CD4-positive, alpha-beta memory T cell (primary cell): ENCODE measurements at regions not wholly inside any gene's neighbourhood (a gene's known extent, or its start where the extent isn't known, plus 50 kb on each side); places are given as distances from the start of the nearest gene placed in this dataset.

ENCODE experiments used
- CTCF ChIA-PET: fragments of 350-600 bp; sonication (Branson Sonifier 250); formaldehyde crosslinking; loops from one replicate; lab custom pipeline; 2021; ENCODE audit warnings: inconsistent platforms; ENCODE audit not compliant: partially characterized antibody; lab: Charles Lee
- POLR2A ChIA-PET: fragments of 350-600 bp; sonication (Branson Sonifier 250); formaldehyde crosslinking; loops from one replicate; lab custom pipeline; 2021; ENCODE audit not compliant: partially characterized antibody; lab: Charles Lee
- DNase-seq, 5 donors: peaks; one replicate each; pipeline versions ENCODE4 v3.0.0 to v3.0.0-alpha.2; 2020 to 2022; ENCODE audit warnings: mixed read lengths in 1 of 5
- H3K27ac ChIP-seq: one replicate; pipeline ENCODE4 v1.7.0; 2013; ENCODE audit warnings: low read depth, low read length
- H3K27me3 ChIP-seq: 2 replicates; pipeline ENCODE4 v1.7.0; 2013; ENCODE audit warnings: mild to moderate bottlenecking, low read length, moderate library complexity; ENCODE audit not compliant: insufficient read depth
- H3K36me3 ChIP-seq: 2 replicates; pipeline ENCODE4 v1.7.0; 2013; ENCODE audit warnings: mild to moderate bottlenecking, low read length, moderate library complexity; ENCODE audit not compliant: insufficient read depth
- H3K4me1 ChIP-seq: 2 replicates; pipeline ENCODE4 v1.7.0; 2013; ENCODE audit warnings: mild to moderate bottlenecking, low read length, moderate library complexity; ENCODE audit not compliant: insufficient read depth
- H3K4me3 ChIP-seq, 2 donors: one replicate each; pipeline ENCODE4 v1.7.0; 2013; ENCODE audit warnings: low read length in 2 of 2, mild to moderate bottlenecking in 1 of 2
- H3K9me3 ChIP-seq, 2 donors: one replicate each; pipeline ENCODE4 v1.7.0; 2013; ENCODE audit warnings: low read length in 2 of 2, control low read depth in 1 of 2; ENCODE audit not compliant: control insufficient read depth in 1 of 2
- H3K27ac Mint-ChIP-seq, 7 donors: one replicate each; pipeline ENCODE4 v1.8.0; 2020 to 2021; ENCODE audit warnings: mixed read lengths in 7 of 7, mild to moderate bottlenecking in 6 of 7, inconsistent platforms in 3 of 7, moderate library complexity in 3 of 7
- H3K27me3 Mint-ChIP-seq, 2 donors: one replicate each; pipeline ENCODE4 v1.8.0; 2020 to 2021; ENCODE audit warnings: mixed read lengths in 2 of 2
- H3K36me3 Mint-ChIP-seq, 2 donors: one replicate each; pipeline ENCODE4 v1.8.0; 2020 to 2021; ENCODE audit warnings: mixed read lengths in 2 of 2, inconsistent platforms in 1 of 2, mild to moderate bottlenecking in 1 of 2
- H3K4me1 Mint-ChIP-seq, 4 donors: one replicate each; pipeline ENCODE4 v1.8.0; 2020 to 2021; ENCODE audit warnings: mixed read lengths in 4 of 4, mild to moderate bottlenecking in 1 of 4
- H3K4me3 Mint-ChIP-seq, 8 donors: one replicate each; pipeline ENCODE4 v1.8.0; 2020 to 2021; ENCODE audit warnings: mixed read lengths in 8 of 8, mild to moderate bottlenecking in 7 of 8, moderate library complexity in 6 of 8, inconsistent platforms in 3 of 8
- H3K9me3 Mint-ChIP-seq, 8 donors: one replicate each; pipeline ENCODE4 v1.8.0; 2020 to 2021; ENCODE audit warnings: mixed read lengths in 8 of 8, mild to moderate bottlenecking in 5 of 8, inconsistent platforms in 3 of 8, moderate library complexity in 1 of 8
- intact Hi-C: fragments of 100-400 bp; cut with micrococcal nuclease; formaldehyde crosslinking; loops from one replicate; pipeline ENCODE4 v1.15.1; 2023

DNA sequence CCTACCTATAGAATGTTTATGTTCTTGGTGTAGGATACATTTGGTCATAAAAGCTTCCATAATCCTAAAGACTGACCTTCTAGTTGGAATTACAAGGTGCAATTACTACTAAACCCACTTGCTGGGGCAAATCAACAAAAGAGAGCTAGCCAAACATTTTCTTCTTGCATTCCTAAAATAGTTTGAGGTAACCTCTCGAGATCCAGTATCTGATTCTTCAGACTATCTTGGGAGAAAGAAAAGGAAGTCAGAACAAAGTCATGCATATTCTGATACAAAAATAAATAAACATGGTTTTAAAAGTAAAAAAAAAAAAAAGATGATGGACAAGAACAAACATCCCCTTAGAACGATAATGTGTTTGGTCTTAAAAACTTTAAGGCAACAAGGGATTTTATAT is 294.2 kb upstream of the RSPO3 start:
- Histone ChIP-seq H3K4me1 (no peaks in the 10 kb centered on the region), H3K27ac (no peak overlapping the region), H3K4me3 (no peak overlapping the region), H3K36me3 (no peaks in the 10 kb centered on the region), H3K9me3 (no peaks in the 10 kb centered on the region), H3K27me3 (no peaks in the 10 kb centered on the region)
- Mint-ChIP-seq H3K4me3 (no peak overlapping the region), H3K27ac (no peak overlapping the region), H3K9me3 (no peaks in the 10 kb centered on the region), H3K36me3 (no peaks in the 10 kb centered on the region), H3K27me3 (peaks cover 0 to 1% of the 10 kb centered on the region in 2 donors), H3K4me1 (no peaks in the 10 kb centered on the region)
- no peak for DNase-seq
- intact Hi-C loops: no loop called here
- POLR2A ChIA-PET: no interaction called here
- CTCF ChIA-PET: no interaction called here

DNA sequence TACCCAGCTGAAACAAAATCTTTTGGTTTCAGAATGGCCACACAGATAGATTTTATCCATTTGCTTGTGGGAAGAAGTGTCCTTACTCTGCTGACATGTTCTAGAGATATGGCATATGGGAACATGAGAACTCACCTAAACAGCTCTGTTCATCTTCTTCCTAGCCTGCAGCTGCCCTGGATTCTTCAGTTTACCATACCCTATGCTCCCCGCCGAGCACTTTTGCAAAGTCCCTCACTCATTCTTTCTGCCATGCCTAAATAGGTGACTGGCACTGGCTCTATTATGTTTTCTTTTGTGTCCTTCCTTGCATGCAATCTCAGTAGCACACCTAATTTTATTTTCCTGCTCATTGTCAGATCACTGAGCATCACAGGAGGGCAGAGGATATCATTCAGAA is 293.7 kb upstream of the RSPO3 start:
- H3K9me3 Mint-ChIP-seq: no peaks in the 10 kb centered on the region
- POLR2A ChIA-PET: no interaction called here

DNA sequence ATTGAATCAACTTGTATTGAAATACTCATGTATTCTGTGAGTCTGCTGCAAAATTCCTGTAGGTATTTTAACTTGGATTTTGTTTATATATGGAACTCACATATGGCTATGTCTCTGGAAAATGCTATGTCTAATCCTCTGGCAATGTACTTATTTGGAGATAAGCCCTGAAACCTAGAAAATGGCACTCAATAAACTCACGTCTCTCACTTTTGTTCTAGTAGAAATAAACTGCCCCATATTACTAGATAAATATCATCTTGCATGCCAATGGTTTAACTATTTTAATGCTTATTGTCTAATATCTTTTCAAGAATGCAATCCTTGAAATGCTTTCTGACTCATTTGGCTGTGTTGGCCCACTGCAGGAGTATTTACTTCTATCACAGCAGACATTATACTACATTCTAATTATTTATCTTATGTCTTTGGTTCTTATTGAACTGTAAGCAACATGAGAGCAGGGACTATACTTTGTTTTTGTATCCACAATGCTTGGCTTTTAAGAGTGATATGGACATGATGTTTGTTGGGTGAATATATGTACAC is 292.2 kb upstream of the RSPO3 start:
- Mint-ChIP-seq H3K9me3 (no peaks in the 10 kb centered on the region), H3K27me3 (no peaks in the 10 kb centered on the region), H3K27ac (no peak overlapping the region), H3K4me1 (no peaks in the 10 kb centered on the region), H3K4me3 (no peak overlapping the region), H3K36me3 (no peaks in the 10 kb centered on the region)
- Histone ChIP-seq H3K4me1 (no peaks in the 10 kb centered on the region), H3K4me3 (no peak overlapping the region), H3K9me3 (no peaks in the 10 kb centered on the region), H3K27me3 (no peaks in the 10 kb centered on the region), H3K27ac (no peak overlapping the region), H3K36me3 (no peaks in the 10 kb centered on the region)
- ChIA-PET POLR2A (no interaction called here), CTCF (no interaction called here)
- DNase-seq: no peak
- intact Hi-C loops: no loop called here

More for the DNA sequence above, 293.7 kb upstream of the RSPO3 start:
- Histone ChIP-seq H3K4me3 (no peak overlapping the region), H3K27ac (no peak overlapping the region), H3K9me3 (no peaks in the 10 kb centered on the region), H3K36me3 (no peaks in the 10 kb centered on the region), H3K27me3 (no peaks in the 10 kb centered on the region), H3K4me1 (no peaks in the 10 kb centered on the region)
- Mint-ChIP-seq H3K4me3 (no peak overlapping the region), H3K4me1 (no peaks in the 10 kb centered on the region), H3K36me3 (no peaks in the 10 kb centered on the region), H3K27me3 (peaks cover 0 to 1% of the 10 kb centered on the region in 2 donors), H3K27ac (no peak overlapping the region)
- no peak for DNase-seq
- intact Hi-C loops: no loop called here
- CTCF ChIA-PET: no interaction called here

DNA sequence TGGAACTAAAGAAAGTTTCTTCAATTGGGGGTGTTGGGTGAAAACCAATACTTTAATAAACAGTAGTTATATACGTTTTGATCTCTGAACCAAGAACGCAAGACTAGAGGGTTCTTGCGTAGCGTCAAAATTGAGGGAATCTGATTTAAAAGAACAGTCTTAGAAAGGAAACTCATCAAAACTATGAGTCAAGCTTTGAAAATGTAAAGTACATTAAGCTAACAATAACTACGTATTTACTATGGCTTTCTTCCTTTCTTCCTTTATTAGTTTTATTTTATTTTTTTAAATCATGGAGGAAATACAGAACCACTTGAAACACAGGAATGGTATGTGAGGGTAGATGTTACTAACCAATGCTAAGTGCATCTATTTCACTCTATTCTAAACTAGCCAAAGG is 287.0 kb upstream of the RSPO3 start:
- CTCF ChIA-PET: no interaction called here
- no peak overlapping the region for H3K27ac ChIP-seq
- Mint-ChIP-seq H3K27ac (no peak overlapping the region), H3K36me3 (no peaks in the 10 kb centered on the region), H3K27me3 (no peaks in the 10 kb centered on the region), H3K4me3 (no peak overlapping the region), H3K4me1 (no peaks in the 10 kb centered on the region), H3K9me3 (peaks cover 0 to 4% (median 0%) of the 10 kb centered on the region in 8 donors)
- H3K9me3 ChIP-seq: no peaks in the 10 kb centered on the region
- POLR2A ChIA-PET: no interaction called here
- H3K27me3 ChIP-seq: no peaks in the 10 kb centered on the region
- H3K4me1 ChIP-seq: no peaks in the 10 kb centered on the region
- DNase-seq: no peak
- intact Hi-C loops: no loop called here
- H3K4me3 ChIP-seq: no peak overlapping the region
- no peaks in the 10 kb centered on the region for H3K36me3 ChIP-seq

DNA sequence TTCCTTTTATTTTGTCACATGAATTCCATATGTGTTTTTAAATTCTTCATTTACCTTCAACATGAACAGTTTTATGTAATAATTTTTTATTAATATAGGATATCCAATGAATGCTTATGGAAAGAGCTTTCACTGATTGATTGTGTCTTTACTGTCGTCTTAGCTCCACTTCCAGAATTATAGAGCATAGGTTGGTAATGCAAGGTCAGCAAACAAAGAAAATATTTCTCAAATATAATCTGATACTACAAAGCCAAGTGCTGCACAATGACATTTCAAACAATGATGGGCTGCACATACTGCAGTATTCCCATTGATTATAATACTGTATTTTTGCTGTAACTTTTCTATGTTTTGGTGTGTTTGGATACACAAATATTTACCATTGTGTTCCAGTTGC is 275.7 kb upstream of the RSPO3 start:
- Mint-ChIP-seq H3K27me3 (no peaks in the 10 kb centered on the region), H3K9me3 (peaks cover 0 to 2% (median 0%) of the 10 kb centered on the region in 8 donors), H3K4me1 (no peaks in the 10 kb centered on the region), H3K4me3 (no peak overlapping the region), H3K36me3 (no peaks in the 10 kb centered on the region), H3K27ac (no peak overlapping the region)
- intact Hi-C loops: no loop called here
- no peaks in the 10 kb centered on the region for H3K4me1 ChIP-seq
- no peaks in the 10 kb centered on the region for H3K27me3 ChIP-seq
- CTCF ChIA-PET: no interaction called here
- H3K27ac ChIP-seq: no peak overlapping the region
- H3K36me3 ChIP-seq: no peaks in the 10 kb centered on the region
- no peak for DNase-seq
- no peak overlapping the region for H3K4me3 ChIP-seq
- POLR2A ChIA-PET: no interaction called here
- H3K9me3 ChIP-seq: no peaks in the 10 kb centered on the region

DNA sequence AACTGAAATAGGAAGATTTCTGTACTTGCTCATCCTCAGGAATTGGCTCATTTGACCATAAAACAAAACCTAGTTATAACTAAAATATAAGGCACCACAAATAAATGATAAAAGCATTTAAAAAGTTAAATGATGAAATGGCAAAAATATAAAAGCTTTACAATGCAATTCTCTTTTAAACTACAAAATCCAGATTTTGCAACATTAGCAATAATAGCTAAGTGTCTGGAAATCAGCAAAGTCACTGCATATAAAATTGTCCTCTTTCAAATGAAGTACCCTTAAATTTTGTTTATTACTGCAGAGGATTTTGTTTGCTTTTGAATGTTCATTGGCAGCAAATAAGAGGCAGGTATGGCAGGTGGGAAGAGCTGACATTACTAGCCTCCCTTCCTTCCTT is 270.4 kb upstream of the RSPO3 start:
- DNase-seq: no peak
- H3K4me1 Mint-ChIP-seq: no peaks in the 10 kb centered on the region
- intact Hi-C loops: no loop called here
- H3K9me3 ChIP-seq: no peaks in the 10 kb centered on the region
- peaks cover 0 to 4% (median 0%) of the 10 kb centered on the region in 8 donors for H3K9me3 Mint-ChIP-seq
- H3K27me3 Mint-ChIP-seq: no peaks in the 10 kb centered on the region
- no peak overlapping the region for H3K4me3 ChIP-seq
- no peaks in the 10 kb centered on the region for H3K36me3 Mint-ChIP-seq
- no peaks in the 10 kb centered on the region for H3K36me3 ChIP-seq
- H3K27ac ChIP-seq: no peak overlapping the region
- CTCF ChIA-PET: no interaction called here
- POLR2A ChIA-PET: no interaction called here
- no peak overlapping the region for H3K4me3 Mint-ChIP-seq
- no peaks in the 10 kb centered on the region for H3K27me3 ChIP-seq
- no peaks in the 10 kb centered on the region for H3K4me1 ChIP-seq
- H3K27ac Mint-ChIP-seq: no peak overlapping the region

DNA sequence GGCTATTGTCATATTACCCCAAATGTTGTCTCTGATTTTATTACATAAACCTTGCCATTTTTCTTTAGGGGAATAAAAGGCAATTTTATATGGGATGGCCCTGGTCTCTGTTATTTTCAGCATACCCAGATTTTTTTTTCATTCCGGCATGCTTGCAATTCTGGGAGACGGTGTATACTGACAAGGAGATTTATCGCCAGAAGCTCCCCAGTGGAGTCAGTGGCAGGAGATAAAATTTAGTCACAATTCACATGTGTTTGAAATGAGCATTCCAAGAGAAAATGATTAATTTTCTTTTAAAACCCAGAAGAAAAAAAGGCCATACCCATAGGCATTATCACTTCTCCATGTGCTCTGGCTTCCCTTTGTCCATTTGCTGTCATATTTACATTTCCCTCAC is 250.8 kb upstream of the RSPO3 start:
- H3K27me3 Mint-ChIP-seq: peaks cover 0 to 5% of the 10 kb centered on the region in 2 donors
- Histone ChIP-seq H3K9me3 (no peaks in the 10 kb centered on the region), H3K36me3 (no peaks in the 10 kb centered on the region), H3K4me3 (no peak overlapping the region), H3K27ac (no peak overlapping the region), H3K4me1 (no peaks in the 10 kb centered on the region), H3K27me3 (no peaks in the 10 kb centered on the region)
- DNase-seq: no peak
- H3K36me3 Mint-ChIP-seq: no peaks in the 10 kb centered on the region
- peaks cover 0 to 12% (median 3%) of the 10 kb centered on the region in 8 donors for H3K9me3 Mint-ChIP-seq
- H3K27ac Mint-ChIP-seq: no peak overlapping the region
- ChIA-PET POLR2A (no interaction called here), CTCF (no interaction called here)
- H3K4me3 Mint-ChIP-seq: no peak overlapping the region
- no peaks in the 10 kb centered on the region for H3K4me1 Mint-ChIP-seq
- intact Hi-C loops: no loop called here

DNA sequence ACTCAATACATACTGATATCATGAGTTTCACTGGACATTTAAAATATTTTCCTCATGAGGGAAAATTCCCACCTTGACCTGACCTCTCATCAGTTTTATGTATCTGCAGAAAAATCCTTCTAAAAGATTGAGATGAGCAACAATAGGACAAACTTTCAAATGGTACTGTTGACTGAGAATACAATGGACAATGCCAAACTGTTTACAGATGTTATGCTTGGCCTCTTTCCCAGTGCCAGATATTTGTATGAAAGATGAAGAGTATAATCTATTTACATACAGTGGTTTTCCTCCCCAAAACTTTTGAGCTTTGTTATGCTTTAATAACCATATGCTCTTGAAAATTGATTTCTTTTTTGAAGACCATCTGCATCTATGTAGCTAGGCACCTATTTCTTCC is 245.1 kb upstream of the RSPO3 start:
- Histone ChIP-seq H3K4me3 (no peak overlapping the region), H3K36me3 (no peaks in the 10 kb centered on the region), H3K27ac (no peak overlapping the region), H3K4me1 (no peaks in the 10 kb centered on the region), H3K27me3 (no peaks in the 10 kb centered on the region), H3K9me3 (no peaks in the 10 kb centered on the region)
- no peaks in the 10 kb centered on the region for H3K36me3 Mint-ChIP-seq
- intact Hi-C loops: no loop called here
- peaks cover 0 to 2% of the 10 kb centered on the region in 2 donors for H3K27me3 Mint-ChIP-seq
- CTCF ChIA-PET: no interaction called here
- POLR2A ChIA-PET: no interaction called here
- no peak overlapping the region for H3K27ac Mint-ChIP-seq
- peaks cover 0 to 2% (median 0%) of the 10 kb centered on the region in 8 donors for H3K9me3 Mint-ChIP-seq
- DNase-seq: no peak
- H3K4me3 Mint-ChIP-seq: no peak overlapping the region
- H3K4me1 Mint-ChIP-seq: no peaks in the 10 kb centered on the region
